HCT116 (cell line): ENCODE measurements at regions not wholly inside any gene's neighbourhood (a gene's known extent, or its start where the extent isn't known, plus 50 kb on each side); places are given as distances from the start of the nearest gene placed in this dataset.

ENCODE experiments used
- ATAC-seq: fragments of 200-7000 bp; cut with Tn5 transposase; 2 replicates; pipeline ENCODE4 v1.9.1; 2020; ENCODE audit warnings: mild to moderate bottlenecking, moderate library complexity
- BruUV-seq: library from RNA; stranded (reverse); fragments of 400-500 nt; replicated peaks from 2 replicates; lab custom pipeline; 2021; lab: Mats Ljungman, UMichigan
- CTCF ChIA-PET: fragments of 300-600 bp; sonication (Branson Sonifier 250); formaldehyde crosslinking; loops from one replicate; lab custom pipeline; 2021; ENCODE audit warnings: antibody characterized with exemption; lab: Charles Lee
- POLR2A ChIA-PET: fragments of 300-600, 350-600 bp; sonication (Branson Sonifier 250); formaldehyde crosslinking; loops from one replicate; lab custom pipeline; 2021; ENCODE audit warnings: antibody characterized with exemption; lab: Charles Lee
- RAD21 ChIA-PET, 2 experiments: fragments of 300-600 bp; sonication (Branson Sonifier 250); formaldehyde crosslinking; loops; one replicate each; lab custom pipeline; 2023; ENCODE audit warnings: low total read pairs in 2 of 2; ENCODE audit not compliant: uncharacterized antibody in 2 of 2, unreplicated experiment in 2 of 2, low non-redundant PET in 1 of 2; lab: Charles Lee
- DNase-seq: peaks from one replicate; pipeline ENCODE4 v3.0.0-alpha.2; 2010; ENCODE audit warnings: low read depth, low spot score
- H2AFZ ChIP-seq: fragments of 200-600 bp; shearing (Covaris generic), sonication (generic); 2 replicates; pipeline ENCODE4 v1.6.1; 2017; ENCODE audit warnings: low read depth, mixed run types, mixed read lengths, antibody characterized with exemption, low read length; ENCODE audit not compliant: poor library complexity, severe bottlenecking
- H3K27ac ChIP-seq: 2 replicates; pipeline ENCODE4 v1.5.1; 2012; ENCODE audit warnings: low read depth, low read length
- H3K27me3 ChIP-seq: fragments of 200-600 bp; sonication (generic); 2 replicates; pipeline ENCODE4 v1.6.1; 2016; ENCODE audit warnings: mixed run types, low read length, mixed read lengths; ENCODE audit not compliant: insufficient read depth
- H3K36me3 ChIP-seq, 2 experiments: fragments of 200-500 bp in 1 of 2; fragments of 200-600 bp in 1 of 2; sonication (Bioruptor generic) in 1 of 2; sonication (generic) in 1 of 2; 2 replicates each; pipeline versions ENCODE4 v1.5.1 to v1.6.1; 2014 to 2016; ENCODE audit warnings: low read length in 2 of 2, inconsistent platforms in 1 of 2, mixed read lengths in 1 of 2, mixed run types in 1 of 2; ENCODE audit not compliant: insufficient read depth in 2 of 2, control insufficient read depth in 1 of 2
- H3K4me1 ChIP-seq, 2 experiments: fragments of 200-600 bp in 1 of 2; sonication (generic) in 1 of 2; 2 replicates each; pipeline versions ENCODE4 v1.5.1 to v1.6.1; 2012 to 2017; ENCODE audit warnings: low read length in 2 of 2, inconsistent platforms in 1 of 2, mild to moderate bottlenecking in 1 of 2, mixed read lengths in 1 of 2, mixed run types in 1 of 2, moderate library complexity in 1 of 2; ENCODE audit not compliant: insufficient read depth in 2 of 2, control insufficient read depth in 1 of 2
- H3K4me2 ChIP-seq: fragments of 200-600 bp; sonication (generic); 2 replicates; pipeline ENCODE4 v1.6.1; 2017; ENCODE audit warnings: mixed run types, low read length, mixed read lengths
- H3K4me3 ChIP-seq, 2 experiments: fragments of 200-600 bp in 1 of 2; sonication (generic) in 1 of 2; replicated peaks in 1 of 2; 2 replicates each; pipeline ENCODE4 v1.5.1; 2011 to 2016; ENCODE audit warnings: low read length in 2 of 2, control low read depth in 1 of 2, low read depth in 1 of 2, mild to moderate bottlenecking in 1 of 2, mixed read lengths in 1 of 2, mixed run types in 1 of 2
- H3K79me2 ChIP-seq: fragments of 200-600 bp; sonication (generic); 2 replicates; pipeline ENCODE4 v1.6.1; 2017; ENCODE audit warnings: mild to moderate bottlenecking, mixed run types, low read length, moderate library complexity, mixed read lengths; ENCODE audit not compliant: insufficient read depth
- H3K9ac ChIP-seq: fragments of 200-600 bp; sonication (generic); 2 replicates; pipeline ENCODE4 v1.6.1; 2016; ENCODE audit warnings: low read length, mixed read lengths
- H3K9me2 ChIP-seq: fragments of 200-600 bp; sonication (generic), shearing (Covaris generic); 2 replicates; pipeline ENCODE4 v1.6.1; 2017; ENCODE audit warnings: mixed run types, mild to moderate bottlenecking, moderate library complexity; ENCODE audit not compliant: insufficient read depth
- H3K9me3 ChIP-seq, 2 experiments: fragments of 200-500 bp in 1 of 2; fragments of 200-600 bp in 1 of 2; sonication (Bioruptor generic) in 1 of 2; sonication (generic) in 1 of 2; 2 replicates each; pipeline ENCODE4 v1.6.1; 2014 to 2017; ENCODE audit warnings: low read length in 2 of 2, mixed read lengths in 2 of 2, inconsistent platforms in 1 of 2, low read depth in 1 of 2, mild to moderate bottlenecking in 1 of 2, mixed run types in 1 of 2, moderate library complexity in 1 of 2; ENCODE audit not compliant: control insufficient read depth in 1 of 2, insufficient read depth in 1 of 2
- H4K20me1 ChIP-seq: fragments of 200-600 bp; sonication (generic), shearing (Covaris generic); 2 replicates; pipeline ENCODE4 v1.6.1; 2017; ENCODE audit warnings: mixed run types, mild to moderate bottlenecking, moderate library complexity; ENCODE audit not compliant: insufficient read depth
- CEBPB ChIP-seq: IDR thresholded peaks from 2 replicates; pipeline ENCODE4 v1.6.1; 2012; ENCODE audit warnings: low read depth
- EGR1 ChIP-seq: IDR thresholded peaks from 2 replicates; pipeline ENCODE4 v1.6.1; 2012; ENCODE audit warnings: low read depth
- ELF1 ChIP-seq: IDR thresholded peaks from 2 replicates; pipeline ENCODE4 v1.6.1; 2012; ENCODE audit warnings: low read depth, borderline replicate concordance
- EZH2 ChIP-seq: fragments of 200-600 bp; sonication (generic); IDR thresholded peaks from 2 replicates; pipeline ENCODE4 v1.6.1; 2017; ENCODE audit warnings: antibody characterized with exemption, mixed run types
- POLR2A ChIP-seq: IDR thresholded peaks from 2 replicates; pipeline ENCODE4 v1.7.0; 2011; ENCODE audit warnings: borderline replicate concordance; ENCODE audit not compliant: insufficient read depth, insufficient read length; ENCODE audit errors: extremely low read depth
- POLR2AphosphoS5 ChIP-seq: IDR thresholded peaks from 2 replicates; pipeline ENCODE4 v1.6.1; 2011; ENCODE audit warnings: mild to moderate bottlenecking, low read depth, low read length, moderate library complexity
- SIN3A ChIP-seq: IDR thresholded peaks from 2 replicates; pipeline ENCODE4 v1.6.1; 2012; ENCODE audit warnings: low read depth
- SP1 ChIP-seq: IDR thresholded peaks from 2 replicates; pipeline ENCODE4 v1.6.1; 2012; ENCODE audit warnings: low read depth
- SRF ChIP-seq: IDR thresholded peaks from 2 replicates; pipeline ENCODE4 v1.6.1; 2012; ENCODE audit warnings: low read depth
- YY1 ChIP-seq: IDR thresholded peaks from 2 replicates; pipeline ENCODE4 v1.6.1; 2011; ENCODE audit warnings: low read length, low read depth, moderate library complexity, mild to moderate bottlenecking; ENCODE audit not compliant: insufficient replicate concordance; ENCODE audit errors: extremely low read depth
- ZNF274 ChIP-seq: fragments of 200-500 bp; sonication (Bioruptor generic); IDR thresholded peaks from 2 replicates; pipeline ENCODE4 v1.6.1; 2014; ENCODE audit warnings: mild to moderate bottlenecking, low read depth, low read length, inconsistent platforms
- intact Hi-C: fragments of 100-400 bp; cut with micrococcal nuclease; formaldehyde crosslinking; loops from 2 replicates; pipeline ENCODE4 v1.10.0; 2022
- TF ChIP-seq, protein P1 (sequence below): IDR thresholded peaks from 2 replicates; pipeline ENCODE4 v1.6.1; 2012
- TF ChIP-seq, protein P2 (sequence below), 3 experiments: fragments of 200-600 bp in 1 of 3; sonication (generic) in 1 of 3; IDR thresholded peaks in 2 of 3; conservative IDR thresholded peaks in 1 of 3; 2 replicates each; pipeline ENCODE4 v1.5.1; 2012 to 2017; ENCODE audit warnings: low read depth in 2 of 3, low read length in 2 of 3, antibody characterized with exemption in 1 of 3, borderline replicate concordance in 1 of 3, control low read depth in 1 of 3, mild to moderate bottlenecking in 1 of 3, mixed read lengths in 1 of 3, mixed run types in 1 of 3, moderate library complexity in 1 of 3; ENCODE audit not compliant: insufficient read depth in 1 of 3
- TF ChIP-seq, protein P3 (sequence below): IDR thresholded peaks from 2 replicates; pipeline ENCODE4 v1.6.1; 2011; ENCODE audit warnings: mild to moderate bottlenecking, low read length, moderate library complexity; ENCODE audit not compliant: insufficient replicate concordance; ENCODE audit errors: extremely low read depth
- TF ChIP-seq, protein P4 (sequence below): IDR thresholded peaks from 2 replicates; pipeline ENCODE4 v1.6.1; 2012

DNA sequence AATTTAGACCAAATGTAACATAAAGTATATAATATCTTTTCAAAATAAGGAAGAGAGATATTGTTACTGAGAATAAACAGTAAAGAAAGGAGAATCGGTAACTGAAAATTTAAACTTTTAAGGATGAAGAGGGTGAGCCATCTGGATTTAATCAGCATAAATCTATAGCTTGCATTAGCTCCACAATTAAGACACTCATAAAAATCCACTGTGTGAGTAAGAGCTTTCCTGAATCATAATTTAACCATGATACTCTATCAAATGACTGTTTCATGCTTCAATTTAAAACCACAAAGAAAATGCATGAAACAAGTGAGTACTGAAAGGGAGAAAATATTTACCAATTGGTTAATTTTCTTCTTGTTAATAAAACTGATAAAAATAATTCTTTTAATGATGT is 951.5 kb upstream of the SLIT2 start:
- ChIA-PET POLR2A (no interaction called here), CTCF (no interaction called here), RAD21 (no interaction called here)
- Histone ChIP-seq H2AFZ (no peak overlapping the region), H3K9ac (no peak overlapping the region), H3K27me3 (no peaks in the 10 kb centered on the region), H3K9me3 (no peaks in the 10 kb centered on the region), H3K4me2 (no peak overlapping the region), H3K4me3 (no peak overlapping the region), H3K79me2 (no peaks in the 10 kb centered on the region), H3K4me1 (no peaks in the 10 kb centered on the region), H3K36me3 (no peaks in the 10 kb centered on the region)
- ATAC-seq, result no peak
- BruUV-seq, result no TSS peak
- no peak for DNase-seq
- TF ChIP-seq EZH2 (no peak), SIN3A (no peak), ZNF274 (no peak), SP1 (no peak), EGR1 (no peak), CEBPB (no peak), ELF1 (no peak), SRF (no peak), POLR2AphosphoS5 (no peak), YY1 (no peak), POLR2A (no peak)
- TF ChIP-seq, protein P1, sequence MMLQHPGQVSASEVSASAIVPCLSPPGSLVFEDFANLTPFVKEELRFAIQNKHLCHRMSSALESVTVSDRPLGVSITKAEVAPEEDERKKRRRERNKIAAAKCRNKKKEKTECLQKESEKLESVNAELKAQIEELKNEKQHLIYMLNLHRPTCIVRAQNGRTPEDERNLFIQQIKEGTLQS, result no peak
- TF ChIP-seq, protein P2, sequence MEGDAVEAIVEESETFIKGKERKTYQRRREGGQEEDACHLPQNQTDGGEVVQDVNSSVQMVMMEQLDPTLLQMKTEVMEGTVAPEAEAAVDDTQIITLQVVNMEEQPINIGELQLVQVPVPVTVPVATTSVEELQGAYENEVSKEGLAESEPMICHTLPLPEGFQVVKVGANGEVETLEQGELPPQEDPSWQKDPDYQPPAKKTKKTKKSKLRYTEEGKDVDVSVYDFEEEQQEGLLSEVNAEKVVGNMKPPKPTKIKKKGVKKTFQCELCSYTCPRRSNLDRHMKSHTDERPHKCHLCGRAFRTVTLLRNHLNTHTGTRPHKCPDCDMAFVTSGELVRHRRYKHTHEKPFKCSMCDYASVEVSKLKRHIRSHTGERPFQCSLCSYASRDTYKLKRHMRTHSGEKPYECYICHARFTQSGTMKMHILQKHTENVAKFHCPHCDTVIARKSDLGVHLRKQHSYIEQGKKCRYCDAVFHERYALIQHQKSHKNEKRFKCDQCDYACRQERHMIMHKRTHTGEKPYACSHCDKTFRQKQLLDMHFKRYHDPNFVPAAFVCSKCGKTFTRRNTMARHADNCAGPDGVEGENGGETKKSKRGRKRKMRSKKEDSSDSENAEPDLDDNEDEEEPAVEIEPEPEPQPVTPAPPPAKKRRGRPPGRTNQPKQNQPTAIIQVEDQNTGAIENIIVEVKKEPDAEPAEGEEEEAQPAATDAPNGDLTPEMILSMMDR (IDR thresholded peaks at IDR 0.05 in 2 of 3, conservative IDR thresholded peaks at IDR 0.05 in 1 of 3; ENCODE audit: borderline replicate concordance in 1 of 3, insufficient read depth in 1 of 3, low read depth in 2 of 3, low read length in 2 of 3), result no peak
- TF ChIP-seq, protein P3, sequence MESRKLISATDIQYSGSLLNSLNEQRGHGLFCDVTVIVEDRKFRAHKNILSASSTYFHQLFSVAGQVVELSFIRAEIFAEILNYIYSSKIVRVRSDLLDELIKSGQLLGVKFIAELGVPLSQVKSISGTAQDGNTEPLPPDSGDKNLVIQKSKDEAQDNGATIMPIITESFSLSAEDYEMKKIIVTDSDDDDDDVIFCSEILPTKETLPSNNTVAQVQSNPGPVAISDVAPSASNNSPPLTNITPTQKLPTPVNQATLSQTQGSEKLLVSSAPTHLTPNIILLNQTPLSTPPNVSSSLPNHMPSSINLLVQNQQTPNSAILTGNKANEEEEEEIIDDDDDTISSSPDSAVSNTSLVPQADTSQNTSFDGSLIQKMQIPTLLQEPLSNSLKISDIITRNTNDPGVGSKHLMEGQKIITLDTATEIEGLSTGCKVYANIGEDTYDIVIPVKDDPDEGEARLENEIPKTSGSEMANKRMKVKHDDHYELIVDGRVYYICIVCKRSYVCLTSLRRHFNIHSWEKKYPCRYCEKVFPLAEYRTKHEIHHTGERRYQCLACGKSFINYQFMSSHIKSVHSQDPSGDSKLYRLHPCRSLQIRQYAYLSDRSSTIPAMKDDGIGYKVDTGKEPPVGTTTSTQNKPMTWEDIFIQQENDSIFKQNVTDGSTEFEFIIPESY, result no peak
- TF ChIP-seq, protein P4, sequence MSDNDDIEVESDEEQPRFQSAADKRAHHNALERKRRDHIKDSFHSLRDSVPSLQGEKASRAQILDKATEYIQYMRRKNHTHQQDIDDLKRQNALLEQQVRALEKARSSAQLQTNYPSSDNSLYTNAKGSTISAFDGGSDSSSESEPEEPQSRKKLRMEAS, result no peak
- TF ChIP-seq, all 23 proteins: peak for 0
- Histone ChIP-seq H3K27ac (no peak overlapping the region), H3K9me2 (no peaks in the 10 kb centered on the region), H4K20me1 (no peaks in the 10 kb centered on the region)
- intact Hi-C loops, result no loop called here
